GM21619 (cell line): ENCODE measurements at regions not wholly inside any gene's neighbourhood (a gene's known extent, or its start where the extent isn't known, plus 50 kb on each side); places are given as distances from the start of the nearest gene placed in this dataset.

Source experiments
- ATAC-seq: cut with Tn5 transposase; IDR thresholded peaks from one replicate; pipeline ENCODE4 v1.9.1; 2021; ENCODE audit not compliant: unreplicated experiment

DNA sequence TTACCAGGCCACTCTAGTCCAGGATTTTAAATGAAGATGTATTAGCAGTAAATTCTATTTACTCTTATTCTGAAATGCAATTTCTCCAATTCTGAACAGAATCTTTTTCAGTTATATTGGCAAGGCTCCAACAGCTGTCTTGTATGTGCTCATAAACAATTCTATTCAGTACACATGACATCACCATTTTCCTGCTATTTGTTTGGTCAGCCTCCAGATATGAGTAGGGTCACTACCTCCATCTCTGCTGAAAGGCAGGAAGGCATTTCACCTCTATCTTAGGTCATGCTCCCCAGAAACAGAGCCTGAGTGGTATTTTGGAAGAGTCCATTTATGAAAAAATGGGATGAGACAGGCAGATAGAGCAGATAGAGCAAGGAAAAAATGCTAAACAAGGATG is 151.1 kb upstream of the ADGRL3 start:
- ATAC-seq, result no peak

DNA sequence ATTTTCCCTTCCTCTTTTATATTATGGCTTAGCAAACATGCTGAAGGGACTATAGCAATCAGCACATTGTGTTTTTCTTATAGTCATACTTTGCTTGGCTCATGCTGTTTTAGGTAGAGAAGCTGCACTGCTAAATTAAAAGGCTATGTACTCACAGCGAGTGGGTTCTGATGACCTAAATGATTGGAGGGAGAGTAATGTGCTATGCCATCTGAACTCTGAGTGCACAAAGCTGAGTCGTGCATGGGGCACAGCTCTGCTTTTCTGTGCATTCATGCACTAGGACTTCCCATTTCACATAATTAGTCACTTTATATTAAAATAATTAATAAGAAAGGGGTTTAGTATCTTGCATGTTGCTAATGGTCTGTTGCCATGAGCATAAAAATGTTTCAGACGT is 132.7 kb upstream of the ADGRL3 start:
- ATAC-seq, result no peak

DNA sequence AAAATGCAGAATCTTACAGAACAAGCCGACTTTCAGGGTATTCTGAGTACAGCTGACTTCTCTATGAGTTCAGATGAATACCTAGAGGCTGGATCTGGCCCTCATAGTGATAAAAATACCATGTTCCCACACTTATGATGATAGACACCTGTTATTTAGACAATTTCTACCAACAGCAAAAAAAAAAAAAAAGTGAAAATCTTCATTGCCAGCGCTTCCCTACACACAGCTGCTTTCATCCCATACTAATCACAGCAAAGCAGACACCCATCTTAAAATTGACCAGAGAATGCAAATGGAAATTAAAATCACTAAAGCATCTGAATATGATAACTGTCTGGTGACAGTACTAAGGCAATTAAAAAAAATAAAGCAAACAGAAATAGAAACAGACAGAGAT is 132.1 kb upstream of the ADGRL3 start:
- ATAC-seq, result no peak

DNA sequence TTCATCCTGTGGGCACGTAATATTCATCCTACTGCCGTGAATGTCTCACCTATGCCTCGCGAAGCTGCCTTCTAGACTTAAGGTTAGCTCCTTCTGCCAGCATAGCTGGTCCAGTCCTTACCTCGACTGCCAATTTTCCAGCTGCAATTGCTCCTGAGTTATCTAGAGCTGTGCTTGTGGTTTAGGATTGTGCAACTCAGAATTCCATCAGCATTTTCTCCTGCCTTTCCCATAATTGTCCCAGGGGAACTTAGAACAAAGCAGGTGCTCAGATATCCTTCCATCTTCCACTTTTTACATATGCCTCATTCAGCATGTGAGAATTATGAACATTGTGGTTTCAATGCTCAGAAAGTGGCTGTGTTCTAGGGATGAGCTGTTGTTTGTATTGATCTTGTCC is 131.4 kb upstream of the ADGRL3 start:
- no peak for ATAC-seq

DNA sequence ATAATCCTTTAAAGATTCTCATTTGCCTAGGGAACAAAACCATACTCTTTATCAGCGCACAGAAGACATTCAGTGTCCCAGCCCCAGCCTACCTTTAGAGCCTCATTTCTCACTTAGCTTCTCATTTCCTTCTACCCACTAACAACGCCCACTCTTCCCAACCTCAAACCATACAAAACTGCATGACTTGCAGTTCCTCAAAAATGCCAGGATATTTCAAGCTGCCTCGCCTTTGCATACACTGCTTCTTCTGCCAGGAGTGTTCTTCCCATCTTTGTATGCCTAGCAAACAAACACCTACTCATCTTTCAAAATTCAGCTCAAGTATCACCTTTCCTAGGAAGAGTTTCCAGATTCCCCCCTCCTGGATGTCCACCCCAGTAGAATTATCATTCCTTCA is 129.9 kb upstream of the ADGRL3 start:
- no peak for ATAC-seq

DNA sequence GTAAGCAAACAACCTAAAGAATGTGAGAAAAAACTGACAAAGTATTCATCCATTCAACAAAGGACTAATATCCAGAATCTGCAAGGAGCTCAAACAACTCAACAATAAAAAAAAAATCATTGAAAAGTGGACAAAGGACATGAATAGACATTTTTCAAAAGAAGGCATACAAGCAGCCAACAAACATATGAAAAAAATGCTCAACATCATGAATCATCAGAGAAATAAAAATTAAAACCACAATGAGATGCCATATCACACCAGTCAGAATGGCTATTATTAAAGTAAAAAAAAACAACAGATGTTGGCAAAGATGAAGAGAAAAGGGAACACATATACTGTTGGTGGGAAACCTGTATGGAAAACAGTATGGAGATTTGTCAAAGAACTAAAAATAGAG is 120.7 kb upstream of the ADGRL3 start:
- ATAC-seq, result no peak

DNA sequence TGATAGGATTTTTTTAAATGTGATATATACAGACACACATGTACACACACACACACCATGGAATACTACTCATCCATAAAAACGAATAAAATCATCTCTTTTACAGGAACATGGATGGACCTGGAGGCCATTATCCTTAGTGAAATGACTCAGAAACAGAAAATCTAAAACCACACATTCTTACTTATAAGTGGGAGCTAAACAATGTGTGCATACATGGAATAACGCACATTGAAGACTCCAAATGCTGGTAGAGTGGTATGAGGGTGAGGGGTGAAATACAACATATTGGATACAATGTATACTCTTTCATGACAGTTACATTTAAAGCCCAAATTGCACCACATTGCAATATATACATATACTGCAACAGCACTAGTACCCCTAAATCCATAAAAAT is 120.2 kb upstream of the ADGRL3 start:
- no peak for ATAC-seq

DNA sequence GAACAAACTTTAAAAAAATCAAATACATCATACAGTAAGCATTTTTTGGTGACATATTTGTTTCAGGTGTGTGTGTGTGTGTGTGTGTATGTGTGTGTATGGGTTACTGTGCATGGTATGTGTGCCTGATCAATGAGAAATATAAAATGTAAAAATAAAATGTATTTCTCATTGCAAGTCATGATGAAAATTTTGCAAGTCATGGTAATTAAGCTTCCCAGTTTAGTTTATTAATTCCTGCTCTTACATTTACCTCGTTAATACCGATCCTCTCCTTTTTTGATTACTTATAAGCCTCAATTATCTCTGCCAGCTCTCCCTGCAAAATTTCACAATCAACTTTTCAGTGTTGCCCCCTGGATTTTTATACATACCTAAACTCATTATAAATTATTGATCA is 114.6 kb upstream of the ADGRL3 start:
- no peak for ATAC-seq

DNA sequence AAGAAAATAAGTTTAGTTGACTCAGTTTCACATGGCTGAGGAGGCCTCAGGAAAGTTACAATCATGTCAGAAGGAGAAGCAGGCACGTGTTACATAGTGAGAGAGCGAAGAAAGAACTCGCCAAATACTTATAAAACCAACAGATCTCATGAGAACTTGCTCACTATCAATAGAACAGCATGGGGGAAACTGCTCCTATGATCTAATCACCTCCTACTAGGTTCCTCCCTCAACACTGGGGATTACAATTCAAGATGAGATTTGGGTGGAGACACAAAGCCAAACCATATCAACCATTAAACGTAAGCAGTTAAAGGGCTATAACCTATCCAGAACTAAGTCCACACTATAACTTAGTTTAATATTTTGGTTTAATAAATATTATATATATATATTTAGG is 113.8 kb upstream of the ADGRL3 start:
- ATAC-seq, result no peak

DNA sequence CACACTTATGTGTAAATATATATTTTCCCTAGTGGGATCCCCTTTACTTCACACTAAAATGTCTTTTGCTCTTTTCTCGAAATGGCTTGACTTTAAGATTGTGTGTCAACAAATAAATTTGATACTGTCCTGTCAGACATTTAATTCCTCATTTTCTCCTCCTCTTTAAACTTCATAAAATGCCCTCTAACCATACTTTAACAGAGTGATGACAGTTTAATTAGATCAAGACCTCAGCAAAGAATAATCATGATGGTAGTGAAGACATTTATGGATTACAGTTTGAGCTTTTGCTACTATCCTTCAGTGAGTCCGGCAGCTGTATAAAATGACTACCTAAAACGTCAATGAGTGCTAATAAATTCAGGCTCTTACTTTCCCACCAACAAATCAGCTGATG is 113.1 kb upstream of the ADGRL3 start:
- ATAC-seq, result no peak

DNA sequence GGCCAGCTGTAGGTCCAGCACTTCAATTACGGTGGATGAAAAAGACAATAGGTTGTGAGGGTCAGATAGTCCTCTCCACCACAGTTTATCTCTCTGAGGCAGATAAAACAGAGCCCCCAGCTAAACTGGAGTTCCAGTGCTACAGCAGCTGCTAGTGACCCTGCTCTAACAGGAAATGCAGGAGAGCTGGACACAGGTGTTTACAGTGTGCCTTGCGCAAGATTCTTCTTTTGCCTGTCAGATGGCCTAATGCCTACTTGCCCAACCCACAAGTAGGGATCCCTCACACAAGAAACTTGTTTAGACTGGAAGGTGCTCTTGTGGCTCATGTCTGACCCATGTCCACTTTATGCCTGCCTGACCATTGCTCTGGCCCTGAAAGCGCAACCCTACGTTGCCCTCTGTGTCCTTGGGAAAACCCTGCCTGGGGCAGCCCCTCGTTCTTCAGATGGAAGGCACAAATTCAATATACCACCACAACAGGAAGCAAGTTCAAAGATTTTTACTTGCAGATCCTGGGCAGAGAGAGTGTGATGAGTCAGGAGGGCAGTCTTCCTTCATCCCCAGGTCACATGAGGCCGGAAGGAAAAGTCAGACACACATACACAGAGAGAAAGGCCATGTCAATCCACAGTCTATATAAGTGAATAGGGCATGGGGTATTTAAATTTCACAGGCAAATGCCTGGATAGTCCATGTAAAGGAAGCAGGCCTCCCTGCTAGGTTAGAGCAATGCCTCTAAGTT is 105.1 kb upstream of the ADGRL3 start:
- ATAC-seq, result no peak

DNA sequence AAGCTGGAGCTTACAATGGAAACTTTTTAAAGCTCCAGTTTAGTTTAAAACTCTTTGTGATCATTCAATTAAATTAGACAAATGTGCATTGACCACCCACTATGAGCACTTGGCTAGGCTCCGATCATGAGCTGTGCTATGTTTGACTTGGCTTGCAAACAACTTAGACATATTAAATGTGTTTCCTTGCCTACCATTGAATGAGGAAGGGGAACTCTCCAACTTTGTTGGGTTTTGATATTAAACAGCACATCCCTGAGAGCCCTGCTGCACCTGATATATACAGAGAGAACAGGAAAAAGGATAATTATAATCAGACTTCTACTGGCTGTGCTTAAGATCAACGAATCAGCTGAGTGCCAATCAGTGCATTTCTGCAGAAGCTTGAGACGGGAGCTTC is 71.4 kb upstream of the ADGRL3 start:
- no peak for ATAC-seq

DNA sequence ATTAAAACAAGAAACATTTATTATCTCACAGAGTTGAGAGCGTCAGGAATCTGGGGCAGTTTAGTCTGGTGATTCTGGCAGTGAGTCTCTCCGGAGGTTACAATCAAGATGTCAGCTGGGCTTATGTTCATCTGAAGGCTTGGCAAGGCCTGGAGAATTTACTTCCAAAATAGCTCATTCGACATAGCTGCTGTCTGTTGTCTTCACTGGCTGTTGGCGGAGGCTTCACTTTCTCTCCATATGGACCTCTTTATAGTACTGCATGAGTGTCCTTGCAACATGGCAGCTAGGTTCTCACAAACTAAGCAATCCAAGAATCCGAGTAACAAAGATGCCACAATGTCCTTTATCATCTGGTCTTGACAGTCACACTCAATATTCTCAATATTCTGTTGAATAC is 70.2 kb upstream of the ADGRL3 start:
- ATAC-seq, result no peak

DNA sequence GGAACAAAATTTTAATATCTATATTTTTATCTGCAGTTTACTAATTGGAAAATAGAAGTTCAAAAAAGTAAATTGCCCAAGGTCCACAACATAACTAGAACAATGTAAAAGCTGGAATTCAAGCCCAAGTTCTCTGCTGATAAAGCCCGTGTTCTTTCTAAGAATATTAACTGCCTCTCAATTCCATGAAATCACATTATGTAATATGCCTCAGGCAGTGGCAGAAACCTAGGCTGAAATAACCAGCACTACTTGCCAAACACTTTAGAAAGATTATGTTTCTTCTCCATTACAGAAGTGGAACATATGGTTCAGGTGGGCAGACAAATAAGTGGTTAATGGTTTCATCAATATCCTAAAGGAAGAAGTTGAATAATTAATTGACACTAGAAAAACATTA is 56.7 kb upstream of the ADGRL3 start:
- ATAC-seq, result no peak

DNA sequence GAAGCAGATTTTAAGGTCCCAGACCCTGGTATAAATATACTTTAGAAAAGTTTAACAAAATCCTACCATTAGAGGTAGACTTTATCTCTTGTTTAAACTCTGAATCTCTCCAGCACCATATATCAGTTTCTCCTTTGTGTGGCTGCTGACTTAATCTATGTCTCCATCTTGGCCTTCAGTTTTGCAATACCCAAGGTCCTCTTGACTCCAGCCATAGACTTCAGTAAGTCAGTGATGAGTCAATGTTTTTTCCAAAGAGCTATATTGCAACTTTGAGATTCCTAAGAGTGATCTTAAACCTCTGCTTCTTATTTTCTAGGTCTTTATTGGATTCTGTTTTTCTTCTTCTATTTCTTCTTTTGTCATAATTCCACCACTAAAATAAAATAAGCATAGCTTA is 50.8 kb upstream of the ADGRL3 start:
- ATAC-seq, result no peak
